ENCODE measurements at regions not wholly inside any gene's neighbourhood (a gene's known extent, or its start where the extent isn't known, plus 50 kb on each side); places are given as distances from the start of the nearest gene placed in this dataset.

DNA sequence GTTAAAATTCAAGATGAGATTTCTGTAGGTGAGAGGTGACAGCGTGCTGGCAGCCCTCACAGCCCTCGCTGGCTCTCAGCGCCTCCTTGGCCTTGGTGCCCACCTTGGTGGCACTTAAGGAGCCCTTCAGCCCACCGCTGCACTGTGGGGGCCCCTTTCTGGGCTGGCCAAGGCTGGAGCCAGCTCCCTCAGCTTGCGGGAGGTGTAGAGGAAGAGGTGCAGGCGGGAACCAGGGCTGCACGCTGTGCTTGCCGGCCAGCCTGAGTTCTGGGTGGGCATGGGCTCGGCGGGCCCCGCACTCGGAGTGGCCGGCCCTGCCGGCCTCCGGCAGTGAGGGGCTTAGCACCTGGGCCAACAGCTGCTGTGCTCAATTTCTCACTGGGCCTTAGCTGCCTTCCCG, 320.0 kb upstream of the VWC2 start:
- TF ChIP-seq, protein P1, sequence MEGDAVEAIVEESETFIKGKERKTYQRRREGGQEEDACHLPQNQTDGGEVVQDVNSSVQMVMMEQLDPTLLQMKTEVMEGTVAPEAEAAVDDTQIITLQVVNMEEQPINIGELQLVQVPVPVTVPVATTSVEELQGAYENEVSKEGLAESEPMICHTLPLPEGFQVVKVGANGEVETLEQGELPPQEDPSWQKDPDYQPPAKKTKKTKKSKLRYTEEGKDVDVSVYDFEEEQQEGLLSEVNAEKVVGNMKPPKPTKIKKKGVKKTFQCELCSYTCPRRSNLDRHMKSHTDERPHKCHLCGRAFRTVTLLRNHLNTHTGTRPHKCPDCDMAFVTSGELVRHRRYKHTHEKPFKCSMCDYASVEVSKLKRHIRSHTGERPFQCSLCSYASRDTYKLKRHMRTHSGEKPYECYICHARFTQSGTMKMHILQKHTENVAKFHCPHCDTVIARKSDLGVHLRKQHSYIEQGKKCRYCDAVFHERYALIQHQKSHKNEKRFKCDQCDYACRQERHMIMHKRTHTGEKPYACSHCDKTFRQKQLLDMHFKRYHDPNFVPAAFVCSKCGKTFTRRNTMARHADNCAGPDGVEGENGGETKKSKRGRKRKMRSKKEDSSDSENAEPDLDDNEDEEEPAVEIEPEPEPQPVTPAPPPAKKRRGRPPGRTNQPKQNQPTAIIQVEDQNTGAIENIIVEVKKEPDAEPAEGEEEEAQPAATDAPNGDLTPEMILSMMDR (IDR thresholded peaks at IDR 0.05) = no peak
- TF ChIP-seq POLR2A (IDR thresholded peaks at IDR 0.05) = no peak
